GM12892 (cell line): ENCODE measurements at regions not wholly inside any gene's neighbourhood (a gene's known extent, or its start where the extent isn't known, plus 50 kb on each side); places are given as distances from the start of the nearest gene placed in this dataset.

Source experiments
- POLR2A ChIP-seq: IDR thresholded peaks from 2 replicates; pipeline ENCODE4 v1.6.1; 2011; ENCODE audit warnings: low read depth, low read length, control low read depth
- TAF1 ChIP-seq: IDR thresholded peaks from 2 replicates; pipeline ENCODE4 v1.6.1; 2011; ENCODE audit warnings: low read depth, mild to moderate bottlenecking, control low read depth, low read length, borderline replicate concordance

GRCh38 chr5:28558196-28558595 lies 1519.8 kb upstream of the CDH9 start:
- TF ChIP-seq TAF1 (no peak), POLR2A (no peak)
